RWPE1 (cell line): ENCODE measurements at regions not wholly inside any gene's neighbourhood (a gene's known extent, or its start where the extent isn't known, plus 50 kb on each side); places are given as distances from the start of the nearest gene placed in this dataset.
A peak's percentile ranks its signal among the peaks of the same experiment; 100 is the strongest.

Experiments
- CTCF ChIA-PET: fragments of 350-600 bp; sonication (Branson Sonifier 250); formaldehyde crosslinking; extraction: SDS; loops from one replicate; lab custom pipeline; 2021; lab: Yijun Ruan, JAX
- POLR2A ChIA-PET: fragments of 400-600 bp; formaldehyde crosslinking; extraction: SDS; loops from one replicate; lab custom pipeline; 2020; ENCODE audit warnings: antibody characterized with exemption; ENCODE audit not compliant: low non-redundant PET; lab: Yijun Ruan, JAX
- DNase-seq: peaks from one replicate; pipeline ENCODE4 v3.0.0; 2012; ENCODE audit warnings: low spot score
- H3K27ac ChIP-seq: fragments of 450-650 bp; 2 replicates; pipeline ENCODE4 v1.5.1; 2017
- TF ChIP-seq, protein P1 (sequence below): fragments of 450-650 bp; conservative IDR thresholded peaks from 2 replicates; pipeline ENCODE4 v1.5.1; 2017; ENCODE audit warnings: low read depth, mild to moderate bottlenecking

DNA sequence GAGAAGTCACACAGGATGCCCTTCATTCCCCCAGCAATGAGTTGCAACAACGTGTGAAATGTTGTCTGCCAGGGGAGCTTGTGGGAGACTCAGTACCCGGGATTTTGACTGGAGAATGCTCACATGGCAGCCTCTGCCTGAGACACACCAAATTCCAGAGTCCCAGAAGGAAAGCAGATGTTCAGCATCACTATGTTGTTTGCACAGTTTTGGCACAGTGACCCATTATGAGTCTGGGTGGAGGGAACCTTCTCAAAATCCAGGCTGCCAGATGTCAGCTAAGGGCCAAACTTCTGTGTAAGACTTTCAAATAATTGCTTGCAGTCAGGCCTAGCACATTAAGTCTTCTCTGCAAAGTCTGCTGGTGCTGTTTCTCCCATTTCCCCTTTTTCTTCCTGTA, 1029.7 kb upstream of the TENM3 start:
- TF ChIP-seq, protein P1, sequence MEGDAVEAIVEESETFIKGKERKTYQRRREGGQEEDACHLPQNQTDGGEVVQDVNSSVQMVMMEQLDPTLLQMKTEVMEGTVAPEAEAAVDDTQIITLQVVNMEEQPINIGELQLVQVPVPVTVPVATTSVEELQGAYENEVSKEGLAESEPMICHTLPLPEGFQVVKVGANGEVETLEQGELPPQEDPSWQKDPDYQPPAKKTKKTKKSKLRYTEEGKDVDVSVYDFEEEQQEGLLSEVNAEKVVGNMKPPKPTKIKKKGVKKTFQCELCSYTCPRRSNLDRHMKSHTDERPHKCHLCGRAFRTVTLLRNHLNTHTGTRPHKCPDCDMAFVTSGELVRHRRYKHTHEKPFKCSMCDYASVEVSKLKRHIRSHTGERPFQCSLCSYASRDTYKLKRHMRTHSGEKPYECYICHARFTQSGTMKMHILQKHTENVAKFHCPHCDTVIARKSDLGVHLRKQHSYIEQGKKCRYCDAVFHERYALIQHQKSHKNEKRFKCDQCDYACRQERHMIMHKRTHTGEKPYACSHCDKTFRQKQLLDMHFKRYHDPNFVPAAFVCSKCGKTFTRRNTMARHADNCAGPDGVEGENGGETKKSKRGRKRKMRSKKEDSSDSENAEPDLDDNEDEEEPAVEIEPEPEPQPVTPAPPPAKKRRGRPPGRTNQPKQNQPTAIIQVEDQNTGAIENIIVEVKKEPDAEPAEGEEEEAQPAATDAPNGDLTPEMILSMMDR: no peak
- no peak overlapping the region for H3K27ac ChIP-seq
- no peak for DNase-seq
- CTCF ChIA-PET: interaction anchor here (1.5 kb wide), 1 partner anchor 315 kb away, joined by 3 read pairs; no protein-coding TSS in a partner anchor
- POLR2A ChIA-PET: no interaction called here

DNA sequence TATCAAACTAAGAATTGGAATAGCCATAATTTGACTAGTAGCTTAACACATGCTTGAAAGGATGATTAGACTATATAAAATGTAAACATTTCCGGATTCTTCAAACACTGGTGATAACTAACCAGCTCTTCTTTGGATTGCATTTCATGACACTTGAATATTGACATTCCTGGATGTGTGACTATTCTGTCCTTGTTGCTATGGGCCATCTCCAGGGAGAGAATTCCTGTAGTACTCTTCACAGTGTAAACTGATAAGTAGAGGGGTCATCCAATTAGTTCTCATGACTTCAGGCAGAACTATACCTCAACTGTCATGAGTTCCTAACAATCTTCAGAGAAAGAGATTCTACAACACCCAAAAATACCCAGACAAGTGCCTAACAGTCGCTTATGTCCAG, 1026.7 kb upstream of the TENM3 start:
- POLR2A ChIA-PET: no interaction called here
- TF ChIP-seq, protein P1: no peak
- CTCF ChIA-PET: no interaction called here
- H3K27ac ChIP-seq: no peak overlapping the region
- DNase-seq: no peak

DNA sequence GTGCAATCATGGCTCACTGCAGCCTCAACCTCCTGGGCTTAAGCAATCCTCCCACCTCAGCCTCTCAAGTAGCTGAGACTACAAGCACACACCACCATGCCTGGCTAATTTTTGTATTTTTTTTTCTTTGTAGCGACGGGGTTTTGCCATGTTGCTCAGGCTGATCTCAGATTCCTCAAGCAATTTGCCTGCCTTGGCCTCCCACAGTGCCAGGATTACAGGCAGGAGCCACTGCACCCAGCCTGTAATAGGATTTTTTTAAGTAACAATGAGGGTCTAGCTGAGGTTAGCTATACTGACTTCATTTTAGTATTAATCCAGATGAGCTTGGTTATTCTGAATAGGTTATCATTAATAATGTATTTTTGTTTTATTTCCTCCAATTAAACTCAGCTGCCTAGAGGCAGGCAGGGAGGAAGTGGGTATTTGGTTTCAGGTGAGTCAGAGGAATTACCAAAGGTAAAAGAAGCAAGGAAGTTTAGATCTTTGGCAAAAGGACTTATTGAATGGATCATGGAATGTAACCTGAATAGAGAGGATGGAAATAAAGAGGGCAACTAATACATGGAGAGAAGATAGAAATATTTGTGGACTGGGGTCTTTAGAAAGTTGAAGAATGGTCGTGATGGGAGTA, 1023.3 kb upstream of the TENM3 start:
- TF ChIP-seq, protein P1: no peak
- H3K27ac ChIP-seq: no peak overlapping the region
- DNase-seq: peak; percentile 33
- POLR2A ChIA-PET: no interaction called here
- CTCF ChIA-PET: no interaction called here

DNA sequence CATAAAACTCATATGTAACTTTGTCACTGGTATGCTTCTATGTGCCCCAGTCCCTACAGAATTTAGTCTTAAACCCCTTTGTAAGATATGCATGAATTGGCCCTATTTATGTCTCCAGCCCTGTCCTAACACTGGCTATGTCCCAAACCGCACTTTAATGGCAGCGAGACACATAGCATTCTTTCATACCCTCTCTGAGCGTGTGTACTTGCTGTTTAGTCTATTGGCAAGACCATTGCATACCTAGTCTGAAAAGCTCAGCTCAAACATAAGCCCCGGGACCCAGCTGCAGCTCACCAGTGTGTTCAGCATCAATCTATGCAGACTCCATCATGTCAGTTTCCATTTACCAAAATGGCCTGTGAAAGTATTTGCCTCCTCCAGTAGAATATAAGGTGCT, 1018.4 kb upstream of the TENM3 start:
- H3K27ac ChIP-seq: no peak overlapping the region
- DNase-seq: no peak
- POLR2A ChIA-PET: no interaction called here
- CTCF ChIA-PET: no interaction called here
- TF ChIP-seq, protein P1: no peak

DNA sequence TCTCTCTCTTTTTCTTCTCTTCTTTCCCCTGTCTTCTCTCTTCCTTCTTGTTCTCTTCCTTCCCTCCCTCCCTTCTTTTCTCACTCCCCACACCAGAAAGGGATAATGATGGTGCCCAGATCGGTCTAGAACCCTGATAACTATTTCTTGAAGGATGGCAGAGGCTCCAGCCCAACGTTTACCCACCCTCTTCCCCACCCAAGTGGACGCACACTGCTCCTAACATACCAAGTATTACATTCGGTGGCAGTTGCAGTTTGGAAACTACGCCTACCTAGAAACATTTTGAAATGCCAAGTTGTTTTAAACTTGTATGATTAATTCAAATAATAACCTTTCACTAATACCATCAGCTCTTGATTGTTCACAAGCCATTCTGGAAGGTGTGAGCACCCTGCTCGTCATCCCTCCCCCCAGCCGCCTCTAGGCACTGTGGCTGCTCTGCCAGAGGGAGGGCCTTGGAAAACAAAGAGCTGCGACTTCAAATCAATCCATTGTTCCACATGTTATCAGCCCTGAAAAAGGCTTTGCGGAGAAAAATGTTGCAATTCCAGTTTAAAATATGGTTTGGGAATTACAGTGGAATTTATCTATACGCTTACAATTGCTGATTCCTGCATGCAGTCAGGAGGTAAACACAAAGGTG, 1017.5 kb upstream of the TENM3 start:
- H3K27ac ChIP-seq: no peak overlapping the region
- ChIA-PET POLR2A (no interaction called here), CTCF (no interaction called here)
- DNase-seq: no peak
- TF ChIP-seq, protein P1: no peak

DNA sequence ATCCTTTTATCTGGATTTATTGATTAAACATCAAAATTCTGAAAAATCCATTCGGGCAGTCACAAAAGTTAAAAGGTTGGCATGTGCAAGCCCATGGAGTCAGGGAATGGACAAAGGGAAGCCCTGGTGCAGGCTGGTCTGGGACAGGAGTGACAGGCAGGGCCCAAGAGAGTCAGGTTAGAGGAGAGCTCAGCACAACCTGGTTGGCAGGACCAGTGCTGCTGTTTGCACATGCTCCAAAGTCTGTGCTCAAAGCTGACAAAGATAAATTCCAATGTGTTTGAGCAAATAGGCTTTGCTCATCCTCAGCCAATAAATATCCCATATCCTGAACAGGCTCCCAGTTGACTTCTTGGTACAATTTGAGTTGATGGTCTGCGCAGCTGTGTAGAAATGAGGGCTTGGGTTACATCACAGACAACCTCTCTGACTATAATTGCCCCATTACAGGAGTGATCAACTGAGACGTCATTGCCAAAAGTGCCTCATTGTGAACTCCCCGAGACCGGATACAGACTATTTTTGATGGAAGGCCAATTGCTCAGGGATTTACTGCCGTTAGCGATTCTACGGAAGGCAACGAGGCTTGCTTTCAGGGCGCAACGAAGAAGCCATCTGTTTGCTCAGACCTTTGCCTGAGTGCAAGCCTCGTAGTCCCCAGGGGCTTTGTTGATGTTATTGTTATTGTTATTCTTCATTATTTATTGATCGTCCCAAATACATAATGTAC, 1008.1 kb upstream of the TENM3 start:
- ChIA-PET CTCF (interaction anchor here (0.5 kb wide), 1 partner anchor 195 kb away, joined by 5 read pairs; no protein-coding TSS in a partner anchor), POLR2A (no interaction called here)
- no peak for DNase-seq

More for the DNA sequence above, 1008.1 kb upstream of the TENM3 start:
- no peak overlapping the region for H3K27ac ChIP-seq
- TF ChIP-seq, protein P1: no peak
